ENCODE measurements at regions not wholly inside any gene's neighbourhood (a gene's known extent, or its start where the extent isn't known, plus 50 kb on each side); places are given as distances from the start of the nearest gene placed in this dataset.

DNA sequence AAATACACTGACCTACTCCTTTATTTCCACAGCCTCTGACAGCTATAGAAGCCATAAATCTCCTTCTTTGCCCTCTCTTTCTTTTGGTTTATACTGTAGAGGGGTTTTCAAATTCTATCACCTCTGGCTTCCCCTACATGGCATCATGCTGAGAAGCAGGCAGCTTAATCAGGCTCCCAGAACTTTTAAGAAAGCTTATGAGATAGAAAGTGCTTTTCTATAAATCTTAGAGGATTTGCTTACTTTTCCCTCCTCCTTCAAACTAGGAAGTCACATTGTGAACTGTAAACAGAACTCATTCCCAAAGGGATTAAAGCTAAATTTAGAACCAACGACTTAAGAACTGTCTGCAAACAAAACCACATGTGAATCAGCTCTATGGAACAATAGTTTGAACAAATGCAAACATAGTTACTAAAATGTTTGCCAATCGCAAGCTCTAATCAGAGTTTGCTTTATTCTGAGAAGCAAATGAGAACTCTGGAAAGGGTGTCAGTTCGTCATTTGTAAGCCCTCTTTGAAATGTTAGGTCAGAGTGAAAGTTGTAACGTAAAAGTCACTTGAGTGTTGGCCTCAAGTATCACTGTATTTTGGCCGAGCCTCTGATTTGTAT is 344.1 kb downstream of the RFC3 start:
- TF ChIP-seq GATA3 (IDR thresholded peaks at IDR 0.05; ENCODE audit: low read depth, low read length) (no peak), GATA2 (IDR thresholded peaks at IDR 0.05; ENCODE audit: low read depth, low read length) (no peak)

Data from SH-SY5Y (cell line).